Activated CD8-positive, alpha-beta memory T cell treated with anti-CD3 and anti-CD28 coated beads, Interleukin-2, amount 50 U/mL, for 48 hours (primary cell): ENCODE measurements at regions not wholly inside any gene's neighbourhood (a gene's known extent, or its start where the extent isn't known, plus 50 kb on each side); places are given as distances from the start of the nearest gene placed in this dataset.

ENCODE experiments used
- DNase-seq: peaks from one replicate; pipeline ENCODE4 v3.0.0-alpha.2; 2020

- DNase-seq = no peak
These were observed 2126.8 kb downstream of the PCDH9 start for GRCh38 chr13:65103351-65103750.

- DNase-seq = no peak
These were observed 2134.7 kb downstream of the PCDH9 start for GRCh38 chr13:65095161-65096082.

- no peak for DNase-seq
These were observed 2136.8 kb downstream of the PCDH9 start for GRCh38 chr13:65093357-65093756.

- no peak for DNase-seq
These were observed 2139.1 kb downstream of the PCDH9 start for GRCh38 chr13:65091031-65091430.

- DNase-seq = no peak
These were observed 2139.9 kb downstream of the PCDH9 start for GRCh38 chr13:65090186-65090585.

GRCh38 chr13:65088906-65089305 is 2141.2 kb downstream of the PCDH9 start:
- no peak for DNase-seq

- no peak for DNase-seq
These were observed 2144.2 kb downstream of the PCDH9 start for GRCh38 chr13:65085977-65086376.

- DNase-seq = no peak
These were observed 2155.9 kb downstream of the PCDH9 start for GRCh38 chr13:65074248-65074647.

GRCh38 chr13:65064967-65065366 is 2165.2 kb downstream of the PCDH9 start:
- no peak for DNase-seq

GRCh38 chr13:65063753-65064152 is 2166.4 kb downstream of the PCDH9 start:
- no peak for DNase-seq

- DNase-seq = no peak
These were observed 2172.2 kb downstream of the PCDH9 start for GRCh38 chr13:65057986-65058385.

GRCh38 chr13:65054277-65054676 is 2175.9 kb downstream of the PCDH9 start:
- no peak for DNase-seq

GRCh38 chr13:65036999-65037398 is 2193.1 kb downstream of the PCDH9 start:
- DNase-seq = no peak

GRCh38 chr13:65035302-65035701 is 2194.8 kb downstream of the PCDH9 start:
- DNase-seq = no peak

- no peak for DNase-seq
These were observed 2195.9 kb downstream of the PCDH9 start for GRCh38 chr13:65034266-65034665.

GRCh38 chr13:65032825-65033224 is 2197.3 kb downstream of the PCDH9 start:
- DNase-seq = no peak

GRCh38 chr13:65028101-65028500 is 2202.0 kb downstream of the PCDH9 start:
- no peak for DNase-seq

- DNase-seq = no peak
These were observed 2203.6 kb downstream of the PCDH9 start for GRCh38 chr13:65026505-65026904.

- no peak for DNase-seq
These were observed 2218.8 kb downstream of the PCDH9 start for GRCh38 chr13:65011378-65011777.

- DNase-seq = no peak
These were observed 2232.7 kb downstream of the PCDH9 start for GRCh38 chr13:64997438-64997837.

GRCh38 chr13:64993514-64994164 is 2236.5 kb downstream of the PCDH9 start:
- DNase-seq = no peak

- DNase-seq = no peak
These were observed 2237.8 kb downstream of the PCDH9 start for GRCh38 chr13:64992314-64992713.

- DNase-seq = no peak
These were observed 2245.1 kb downstream of the PCDH9 start for GRCh38 chr13:64985075-64985474.

GRCh38 chr13:64962404-64962803 is 2267.7 kb downstream of the PCDH9 start:
- no peak for DNase-seq
